HEK293T (cell line): ENCODE measurements at regions not wholly inside any gene's neighbourhood (a gene's known extent, or its start where the extent isn't known, plus 50 kb on each side); places are given as distances from the start of the nearest gene placed in this dataset.

ENCODE experiments used
- BHLHE40 ChIP-seq: fragments of 450-650 bp; IDR thresholded peaks from 2 replicates; pipeline ENCODE4 v1.6.1; 2016; ENCODE audit warnings: mild to moderate bottlenecking, moderate library complexity, borderline replicate concordance
- CTBP1 ChIP-seq: fragments of 450-650 bp; IDR thresholded peaks from 2 replicates; pipeline ENCODE4 v1.6.1; 2016; ENCODE audit warnings: borderline replicate concordance
- ELF4 ChIP-seq: fragments of 450-650 bp; IDR thresholded peaks from 2 replicates; pipeline ENCODE4 v1.6.1; 2017; ENCODE audit warnings: antibody characterized with exemption
- FOXA1 ChIP-seq: fragments of 450-650 bp; IDR thresholded peaks from 2 replicates; pipeline ENCODE4 v1.6.1; 2016; ENCODE audit warnings: mild to moderate bottlenecking
- FOXK2 ChIP-seq: fragments of 450-650 bp; IDR thresholded peaks from 2 replicates; pipeline ENCODE4 v1.6.1; 2016; ENCODE audit warnings: mild to moderate bottlenecking
- FOXM1 ChIP-seq: fragments of 450-650 bp; IDR thresholded peaks from 2 replicates; pipeline ENCODE4 v1.6.1; 2017; ENCODE audit warnings: mild to moderate bottlenecking, borderline replicate concordance
- HDGF ChIP-seq: fragments of 450-650 bp; IDR thresholded peaks from 2 replicates; pipeline ENCODE4 v1.6.1; 2017; ENCODE audit warnings: antibody characterized with exemption, borderline replicate concordance
- L3MBTL2 ChIP-seq: fragments of 450-650 bp; conservative IDR thresholded peaks from 2 replicates; pipeline ENCODE4 v1.6.1; 2016; ENCODE audit warnings: mild to moderate bottlenecking
- NFRKB ChIP-seq: fragments of 450-650 bp; IDR thresholded peaks from 2 replicates; pipeline ENCODE4 v1.6.1; 2016; ENCODE audit warnings: mild to moderate bottlenecking, moderate library complexity
- SP1 ChIP-seq: fragments of 450-650 bp; IDR thresholded peaks from 2 replicates; pipeline ENCODE4 v1.6.1; 2017
- TARDBP ChIP-seq: fragments of 450-650 bp; IDR thresholded peaks from 2 replicates; pipeline ENCODE4 v1.6.1; 2016
- ZNF384 ChIP-seq: fragments of 450-650 bp; IDR thresholded peaks from 2 replicates; pipeline ENCODE4 v1.6.1; 2016
- TF ChIP-seq, protein P1 (sequence below): fragments of 450-650 bp; IDR thresholded peaks from 2 replicates; pipeline ENCODE4 v1.6.1; 2016

DNA sequence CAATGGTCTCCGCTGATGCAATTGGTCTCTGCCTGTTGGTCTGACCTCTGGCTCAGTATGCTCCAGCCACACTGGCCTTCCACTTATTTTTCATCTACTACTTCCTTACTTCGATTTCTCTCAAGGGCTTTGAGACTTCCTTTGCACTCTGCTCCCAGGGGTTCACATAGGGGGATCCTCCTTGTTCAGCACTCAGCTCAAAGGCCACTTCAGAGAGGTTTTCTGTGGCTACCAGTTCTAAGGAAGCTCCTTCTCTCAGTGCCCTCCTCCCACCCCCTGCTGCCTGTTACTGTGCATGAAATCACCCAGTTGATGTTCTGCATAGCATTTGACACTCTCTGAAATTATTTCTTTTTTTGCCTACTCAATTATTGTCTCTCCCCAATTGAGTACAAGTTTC lies 476.4 kb downstream of the HS3ST3B1 start:
- TF ChIP-seq FOXA1 (no peak), CTBP1 (no peak), NFRKB (no peak), BHLHE40 (no peak), FOXK2 (no peak), FOXM1 (no peak), HDGF (no peak), ELF4 (no peak), ZNF384 (no peak), TARDBP (no peak), SP1 (no peak), L3MBTL2 (no peak)
- TF ChIP-seq, protein P1, sequence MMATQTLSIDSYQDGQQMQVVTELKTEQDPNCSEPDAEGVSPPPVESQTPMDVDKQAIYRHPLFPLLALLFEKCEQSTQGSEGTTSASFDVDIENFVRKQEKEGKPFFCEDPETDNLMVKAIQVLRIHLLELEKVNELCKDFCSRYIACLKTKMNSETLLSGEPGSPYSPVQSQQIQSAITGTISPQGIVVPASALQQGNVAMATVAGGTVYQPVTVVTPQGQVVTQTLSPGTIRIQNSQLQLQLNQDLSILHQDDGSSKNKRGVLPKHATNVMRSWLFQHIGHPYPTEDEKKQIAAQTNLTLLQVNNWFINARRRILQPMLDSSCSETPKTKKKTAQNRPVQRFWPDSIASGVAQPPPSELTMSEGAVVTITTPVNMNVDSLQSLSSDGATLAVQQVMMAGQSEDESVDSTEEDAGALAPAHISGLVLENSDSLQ, result no peak
